ENCODE measurements at regions not wholly inside any gene's neighbourhood (a gene's known extent, or its start where the extent isn't known, plus 50 kb on each side); places are given as distances from the start of the nearest gene placed in this dataset.

GRCh38 chr12:45590646-45591045 is 138.9 kb upstream of the ARID2 start:
- DNase-seq, result no peak

GRCh38 chr12:45591635-45592034 is 137.9 kb upstream of the ARID2 start:
- no peak for DNase-seq

GRCh38 chr12:45596366-45596765 is 133.1 kb upstream of the ARID2 start:
- no peak for DNase-seq

GRCh38 chr12:45598336-45598735 is 131.2 kb upstream of the ARID2 start:
- DNase-seq, result no peak

- DNase-seq, result no peak
Measured at GRCh38 chr12:45598761-45599160, 130.7 kb upstream of the ARID2 start.

GRCh38 chr12:45599196-45599595 is 130.3 kb upstream of the ARID2 start:
- no peak for DNase-seq

- no peak for DNase-seq
Measured at GRCh38 chr12:45601390-45601789, 128.1 kb upstream of the ARID2 start.

- no peak for DNase-seq
Measured at GRCh38 chr12:45601888-45602287, 127.6 kb upstream of the ARID2 start.

GRCh38 chr12:45605624-45606023 is 123.9 kb upstream of the ARID2 start:
- DNase-seq, result no peak

GRCh38 chr12:45611061-45611460 is 118.4 kb upstream of the ARID2 start:
- DNase-seq, result no peak

GRCh38 chr12:45611495-45611894 is 118.0 kb upstream of the ARID2 start:
- DNase-seq, result no peak

- peak; percentile 61 for DNase-seq
Measured at GRCh38 chr12:45612044-45612794, 117.3 kb upstream of the ARID2 start.

GRCh38 chr12:45613296-45613695 is 116.2 kb upstream of the ARID2 start:
- DNase-seq, result peak; percentile 33

- DNase-seq, result no peak
Measured at GRCh38 chr12:45613855-45614254, 115.7 kb upstream of the ARID2 start.

- peak; percentile 81 for DNase-seq
Measured at GRCh38 chr12:45615268-45615667, 114.2 kb upstream of the ARID2 start.

- no peak for DNase-seq
Measured at GRCh38 chr12:45619736-45620135, 109.8 kb upstream of the ARID2 start.

- no peak for DNase-seq
Measured at GRCh38 chr12:45621703-45622102, 107.8 kb upstream of the ARID2 start.

- no peak for DNase-seq
Measured at GRCh38 chr12:45622210-45622937, 107.1 kb upstream of the ARID2 start.

GRCh38 chr12:45623221-45623620 is 106.3 kb upstream of the ARID2 start:
- DNase-seq, result no peak

GRCh38 chr12:45623940-45624339 is 105.6 kb upstream of the ARID2 start:
- DNase-seq, result no peak

GRCh38 chr12:45626965-45627364 is 102.5 kb upstream of the ARID2 start:
- DNase-seq, result no peak

- DNase-seq, result no peak
Measured at GRCh38 chr12:45627407-45628069, 102.0 kb upstream of the ARID2 start.

GRCh38 chr12:45629292-45629691 is 100.2 kb upstream of the ARID2 start:
- no peak for DNase-seq

- DNase-seq, result no peak
Measured at GRCh38 chr12:45633733-45634132, 95.8 kb upstream of the ARID2 start.
